Type B pancreatic cell (in vitro differentiated cells): ENCODE measurements at regions not wholly inside any gene's neighbourhood (a gene's known extent, or its start where the extent isn't known, plus 50 kb on each side); places are given as distances from the start of the nearest gene placed in this dataset.

Source experiments
- DNase-seq: peaks from one replicate; pipeline ENCODE4 v3.0.0; 2021; ENCODE audit warnings: mixed read lengths; ENCODE audit not compliant: unreplicated experiment; ENCODE audit errors: extremely low spot score
- H3K27ac Mint-ChIP-seq: 2 replicates; pipeline ENCODE4 v1.8.0; 2021; ENCODE audit warnings: mild to moderate bottlenecking, mixed read lengths
- H3K27me3 Mint-ChIP-seq: 2 replicates; pipeline ENCODE4 v1.8.0; 2021; ENCODE audit warnings: mixed read lengths
- H3K36me3 Mint-ChIP-seq: 2 replicates; pipeline ENCODE4 v1.8.0; 2021; ENCODE audit warnings: mixed read lengths
- H3K4me1 Mint-ChIP-seq: one replicate; pipeline ENCODE4 v1.8.0; 2021; ENCODE audit warnings: mixed read lengths; ENCODE audit not compliant: unreplicated experiment
- H3K4me3 Mint-ChIP-seq: 2 replicates; pipeline ENCODE4 v1.8.0; 2021; ENCODE audit warnings: mild to moderate bottlenecking, mixed read lengths
- H3K9me3 Mint-ChIP-seq: 2 replicates; pipeline ENCODE4 v1.8.0; 2021; ENCODE audit warnings: mixed read lengths
- CTCF ChIP-seq: fragments of 200-600 bp; sonication (generic); conservative IDR thresholded peaks from 2 replicates; pipeline ENCODE4 v1.5.0; 2021; ENCODE audit warnings: antibody characterized with exemption, mild to moderate bottlenecking

- Mint-ChIP-seq H3K36me3 (no peaks in the 10 kb centered on the region), H3K4me3 (no peak overlapping the region), H3K27ac (no peak overlapping the region), H3K27me3 (no peaks in the 10 kb centered on the region), H3K9me3 (peaks cover 4% of the 10 kb centered on the region), H3K4me1 (no peaks in the 10 kb centered on the region)
- no peak for TF ChIP-seq CTCF
- DNase-seq, result no peak
Measured at GRCh38 chr3:28980631-28981030, 300.2 kb upstream of the RBMS3 start.

GRCh38 chr3:28982906-28983305 lies 298.0 kb upstream of the RBMS3 start:
- no peak for TF ChIP-seq CTCF
- no peaks in the 10 kb centered on the region for H3K4me1 Mint-ChIP-seq
- no peak for DNase-seq
- H3K27ac Mint-ChIP-seq, result no peak overlapping the region
- H3K27me3 Mint-ChIP-seq, result no peaks in the 10 kb centered on the region
- no peak overlapping the region for H3K4me3 Mint-ChIP-seq
- peaks cover 4% of the 10 kb centered on the region for H3K9me3 Mint-ChIP-seq
- H3K36me3 Mint-ChIP-seq, result no peaks in the 10 kb centered on the region

GRCh38 chr3:28986922-28987321 lies 293.9 kb upstream of the RBMS3 start:
- Mint-ChIP-seq H3K4me1 (no peaks in the 10 kb centered on the region), H3K36me3 (no peaks in the 10 kb centered on the region), H3K4me3 (no peak overlapping the region), H3K9me3 (peaks cover 10% of the 10 kb centered on the region), H3K27me3 (no peaks in the 10 kb centered on the region), H3K27ac (no peak overlapping the region)
- no peak for TF ChIP-seq CTCF
- no peak for DNase-seq

GRCh38 chr3:28989646-28990089 lies 291.2 kb upstream of the RBMS3 start:
- H3K9me3 Mint-ChIP-seq, result peaks cover 10% of the 10 kb centered on the region
- H3K36me3 Mint-ChIP-seq, result no peaks in the 10 kb centered on the region
- no peaks in the 10 kb centered on the region for H3K4me1 Mint-ChIP-seq
- H3K4me3 Mint-ChIP-seq, result no peak overlapping the region
- H3K27ac Mint-ChIP-seq, result no peak overlapping the region
- no peaks in the 10 kb centered on the region for H3K27me3 Mint-ChIP-seq
- no peak for TF ChIP-seq CTCF
- no peak for DNase-seq

- no peak for DNase-seq
- no peak for TF ChIP-seq CTCF
- Mint-ChIP-seq H3K36me3 (no peaks in the 10 kb centered on the region), H3K27ac (no peak overlapping the region), H3K9me3 (no peaks in the 10 kb centered on the region), H3K27me3 (no peaks in the 10 kb centered on the region), H3K4me1 (no peaks in the 10 kb centered on the region), H3K4me3 (no peak overlapping the region)
Measured at GRCh38 chr3:28994161-28994905, 286.5 kb upstream of the RBMS3 start.
